ENCODE measurements at regions not wholly inside any gene's neighbourhood (a gene's known extent, or its start where the extent isn't known, plus 50 kb on each side); places are given as distances from the start of the nearest gene placed in this dataset.

GRCh38 chr9:27671636-27672035 is 98.4 kb upstream of the C9orf72 start:
- H3K27ac Mint-ChIP-seq: no peak overlapping the region
- H3K36me3 Mint-ChIP-seq (ENCODE audit: low read depth): no peaks in the 10 kb centered on the region
- no peak for DNase-seq
- H3K4me3 Mint-ChIP-seq: no peak overlapping the region
- no peak for TF ChIP-seq CTCF (conservative IDR thresholded peaks at IDR 0.05)
- H3K27ac ChIP-seq (ENCODE audit: low read depth, low read length): no peak overlapping the region
- 76 to 90% methylated on average over 5 of the region's 5 CpGs for WGBS, 2 experiments (ENCODE audit: insufficient coverage in 1 of 2, insufficient read length in 1 of 2)
- peaks cover 54% of the 10 kb centered on the region for H3K4me1 Mint-ChIP-seq
- peaks cover 18% of the 10 kb centered on the region for H3K27me3 Mint-ChIP-seq (ENCODE audit: insufficient read depth)
- H3K9me3 Mint-ChIP-seq: no peaks in the 10 kb centered on the region
- peaks cover 4% of the 10 kb centered on the region for H3K4me1 ChIP-seq (ENCODE audit: control insufficient read depth, insufficient read depth, low read length)
- H3K36me3 ChIP-seq (ENCODE audit: control insufficient read depth, insufficient read depth, low read length): no peaks in the 10 kb centered on the region
- H3K9me3 ChIP-seq (ENCODE audit: control insufficient read depth, low read length): no peaks in the 10 kb centered on the region
- H3K27me3 ChIP-seq (ENCODE audit: control insufficient read depth, insufficient read depth, low read length, poor library complexity, severe bottlenecking): peaks cover 10% of the 10 kb centered on the region
- no peak overlapping the region for H3K4me3 ChIP-seq (ENCODE audit: low read length)
- H3K9ac ChIP-seq (ENCODE audit: extremely low read depth, low read length, poor library complexity, severe bottlenecking): no peak overlapping the region

- WGBS, 2 experiments (ENCODE audit: insufficient coverage in 1 of 2, insufficient read length in 1 of 2): 80 to 92% methylated on average over 1 to 3 of the region's 3 CpGs
- no peak overlapping the region for H3K27ac Mint-ChIP-seq
- no peaks in the 10 kb centered on the region for H3K36me3 Mint-ChIP-seq (ENCODE audit: low read depth)
- H3K4me1 ChIP-seq (ENCODE audit: control insufficient read depth, insufficient read depth, low read length): peaks cover 4% of the 10 kb centered on the region
- no peaks in the 10 kb centered on the region for H3K36me3 ChIP-seq (ENCODE audit: control insufficient read depth, insufficient read depth, low read length)
- H3K9ac ChIP-seq (ENCODE audit: extremely low read depth, low read length, poor library complexity, severe bottlenecking): no peak overlapping the region
- no peaks in the 10 kb centered on the region for H3K9me3 ChIP-seq (ENCODE audit: control insufficient read depth, low read length)
- H3K27ac ChIP-seq (ENCODE audit: low read depth, low read length): no peak overlapping the region
- H3K4me3 ChIP-seq (ENCODE audit: low read length): no peak overlapping the region
- H3K9me3 Mint-ChIP-seq: no peaks in the 10 kb centered on the region
- TF ChIP-seq CTCF (conservative IDR thresholded peaks at IDR 0.05): no peak
- peaks cover 54% of the 10 kb centered on the region for H3K4me1 Mint-ChIP-seq
- no peak overlapping the region for H3K4me3 Mint-ChIP-seq
- H3K27me3 ChIP-seq (ENCODE audit: control insufficient read depth, insufficient read depth, low read length, poor library complexity, severe bottlenecking): no peaks in the 10 kb centered on the region
- DNase-seq: no peak
- H3K27me3 Mint-ChIP-seq (ENCODE audit: insufficient read depth): peaks cover 8% of the 10 kb centered on the region
Measured at GRCh38 chr9:27672718-27673117, 99.4 kb upstream of the C9orf72 start.

GRCh38 chr9:27673641-27674040 is 100.4 kb upstream of the C9orf72 start:
- DNase-seq: no peak
- H3K27me3 ChIP-seq (ENCODE audit: control insufficient read depth, insufficient read depth, low read length, poor library complexity, severe bottlenecking): no peaks in the 10 kb centered on the region
- no peak overlapping the region for H3K4me3 Mint-ChIP-seq
- H3K4me1 Mint-ChIP-seq: peaks cover 48% of the 10 kb centered on the region
- no peak overlapping the region for H3K9ac ChIP-seq (ENCODE audit: extremely low read depth, low read length, poor library complexity, severe bottlenecking)
- no peak for TF ChIP-seq CTCF (conservative IDR thresholded peaks at IDR 0.05)
- H3K4me1 ChIP-seq (ENCODE audit: control insufficient read depth, insufficient read depth, low read length): peaks cover 4% of the 10 kb centered on the region
- no peak overlapping the region for H3K4me3 ChIP-seq (ENCODE audit: low read length)
- H3K27ac Mint-ChIP-seq: no peak overlapping the region
- no peak overlapping the region for H3K27ac ChIP-seq (ENCODE audit: low read depth, low read length)
- H3K27me3 Mint-ChIP-seq (ENCODE audit: insufficient read depth): peaks cover 2% of the 10 kb centered on the region
- 86 to 89% methylated on average over 3 of the region's 3 CpGs for WGBS, 2 experiments (ENCODE audit: insufficient coverage in 1 of 2, insufficient read length in 1 of 2)
- H3K9me3 Mint-ChIP-seq: no peaks in the 10 kb centered on the region
- H3K36me3 ChIP-seq (ENCODE audit: control insufficient read depth, insufficient read depth, low read length): no peaks in the 10 kb centered on the region
- H3K36me3 Mint-ChIP-seq (ENCODE audit: low read depth): no peaks in the 10 kb centered on the region
- H3K9me3 ChIP-seq (ENCODE audit: control insufficient read depth, low read length): no peaks in the 10 kb centered on the region
